HEK293T (cell line): ENCODE measurements at regions not wholly inside any gene's neighbourhood (a gene's known extent, or its start where the extent isn't known, plus 50 kb on each side); places are given as distances from the start of the nearest gene placed in this dataset.

ENCODE experiments used
- CTCF ChIA-PET: fragments of 350-600 bp; formaldehyde crosslinking; extraction: SDS; loops from one replicate; lab custom pipeline; 2021; ENCODE audit warnings: antibody characterized with exemption, inconsistent platforms; lab: Yijun Ruan, JAX
- POLR2A ChIA-PET: fragments of 350-600 bp; formaldehyde crosslinking; extraction: SDS; loops from one replicate; lab custom pipeline; 2020; ENCODE audit warnings: antibody characterized with exemption, inconsistent platforms; lab: Yijun Ruan, JAX
- DNase-seq: peaks from one replicate; pipeline ENCODE4 v3.0.0; 2012; ENCODE audit warnings: mixed read lengths; ENCODE audit errors: extremely low spot score
- ARNT ChIP-seq: fragments of 450-650 bp; IDR thresholded peaks from 2 replicates; pipeline ENCODE4 v1.6.1; 2017; ENCODE audit warnings: mild to moderate bottlenecking
- BHLHE40 ChIP-seq: fragments of 450-650 bp; IDR thresholded peaks from 2 replicates; pipeline ENCODE4 v1.6.1; 2016; ENCODE audit warnings: mild to moderate bottlenecking, moderate library complexity, borderline replicate concordance
- CTBP1 ChIP-seq: fragments of 450-650 bp; IDR thresholded peaks from 2 replicates; pipeline ENCODE4 v1.6.1; 2016; ENCODE audit warnings: borderline replicate concordance
- ELF4 ChIP-seq: fragments of 450-650 bp; IDR thresholded peaks from 2 replicates; pipeline ENCODE4 v1.6.1; 2017; ENCODE audit warnings: antibody characterized with exemption
- FOXA1 ChIP-seq: fragments of 450-650 bp; IDR thresholded peaks from 2 replicates; pipeline ENCODE4 v1.6.1; 2016; ENCODE audit warnings: mild to moderate bottlenecking
- FOXK2 ChIP-seq: fragments of 450-650 bp; IDR thresholded peaks from 2 replicates; pipeline ENCODE4 v1.6.1; 2016; ENCODE audit warnings: mild to moderate bottlenecking
- FOXM1 ChIP-seq: fragments of 450-650 bp; IDR thresholded peaks from 2 replicates; pipeline ENCODE4 v1.6.1; 2017; ENCODE audit warnings: mild to moderate bottlenecking, borderline replicate concordance
- HDGF ChIP-seq: fragments of 450-650 bp; IDR thresholded peaks from 2 replicates; pipeline ENCODE4 v1.6.1; 2017; ENCODE audit warnings: antibody characterized with exemption, borderline replicate concordance
- L3MBTL2 ChIP-seq: fragments of 450-650 bp; conservative IDR thresholded peaks from 2 replicates; pipeline ENCODE4 v1.6.1; 2016; ENCODE audit warnings: mild to moderate bottlenecking
- LEF1 ChIP-seq: fragments of 450-650 bp; IDR thresholded peaks from 2 replicates; pipeline ENCODE4 v1.6.1; 2017; ENCODE audit warnings: mild to moderate bottlenecking, borderline replicate concordance
- NFRKB ChIP-seq: fragments of 450-650 bp; IDR thresholded peaks from 2 replicates; pipeline ENCODE4 v1.6.1; 2016; ENCODE audit warnings: mild to moderate bottlenecking, moderate library complexity
- SP1 ChIP-seq: fragments of 450-650 bp; IDR thresholded peaks from 2 replicates; pipeline ENCODE4 v1.6.1; 2017
- SUZ12 ChIP-seq: fragments of 450-650 bp; IDR thresholded peaks from 2 replicates; pipeline ENCODE4 v1.6.1; 2016; ENCODE audit warnings: mild to moderate bottlenecking
- TARDBP ChIP-seq: fragments of 450-650 bp; IDR thresholded peaks from 2 replicates; pipeline ENCODE4 v1.6.1; 2016
- ZNF384 ChIP-seq: fragments of 450-650 bp; IDR thresholded peaks from 2 replicates; pipeline ENCODE4 v1.6.1; 2016
- TF ChIP-seq, protein P1 (sequence below): fragments of 450-650 bp; IDR thresholded peaks from 2 replicates; pipeline ENCODE4 v1.6.1; 2016

DNA sequence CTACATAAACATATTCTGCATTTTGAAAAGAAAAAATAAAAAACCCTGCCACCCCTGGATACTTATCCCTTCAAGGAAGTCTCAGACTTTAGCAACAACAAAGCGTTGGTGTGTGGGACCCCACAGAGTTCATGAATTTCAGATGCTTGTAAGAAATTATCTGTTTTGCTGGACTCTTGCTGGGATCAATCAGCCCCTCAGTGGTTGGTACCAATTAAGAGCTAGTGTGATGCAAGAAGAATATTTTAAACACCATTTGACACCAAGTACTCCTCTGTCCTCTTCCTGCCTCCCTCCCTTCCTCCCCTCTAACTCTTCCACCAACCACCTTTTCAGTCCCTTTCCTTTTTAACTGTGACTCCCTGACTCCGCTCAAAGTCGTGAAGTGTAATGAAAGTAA, 51.5 kb downstream of the SST start:
- POLR2A ChIA-PET: no interaction called here
- TF ChIP-seq FOXM1 (no peak), BHLHE40 (no peak), LEF1 (no peak), TARDBP (no peak), CTBP1 (no peak)
- CTCF ChIA-PET: interaction anchor here (2.5 kb wide), 1 partner anchor 61 kb away, joined by 10 read pairs; no protein-coding TSS in a partner anchor

DNA sequence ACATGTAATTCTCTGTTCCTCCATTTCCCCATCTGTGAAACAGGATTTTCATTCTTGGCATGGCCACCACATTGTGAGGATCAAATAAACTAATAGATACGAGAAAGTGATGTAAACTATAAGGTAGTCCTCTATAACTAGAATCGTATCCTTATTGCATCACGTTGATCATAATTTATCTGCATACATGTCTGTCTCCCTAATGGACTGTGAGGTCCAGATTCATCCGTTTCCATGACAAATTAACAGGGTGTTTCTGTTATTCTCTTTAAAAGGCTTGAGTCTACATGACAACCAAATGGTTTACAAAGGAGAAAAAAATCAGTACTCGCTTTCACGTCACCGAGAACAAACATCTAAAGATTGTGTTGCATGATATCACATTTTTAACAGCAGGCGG, 53.0 kb downstream of the SST start:
- POLR2A ChIA-PET: no interaction called here
- TF ChIP-seq, protein P1, sequence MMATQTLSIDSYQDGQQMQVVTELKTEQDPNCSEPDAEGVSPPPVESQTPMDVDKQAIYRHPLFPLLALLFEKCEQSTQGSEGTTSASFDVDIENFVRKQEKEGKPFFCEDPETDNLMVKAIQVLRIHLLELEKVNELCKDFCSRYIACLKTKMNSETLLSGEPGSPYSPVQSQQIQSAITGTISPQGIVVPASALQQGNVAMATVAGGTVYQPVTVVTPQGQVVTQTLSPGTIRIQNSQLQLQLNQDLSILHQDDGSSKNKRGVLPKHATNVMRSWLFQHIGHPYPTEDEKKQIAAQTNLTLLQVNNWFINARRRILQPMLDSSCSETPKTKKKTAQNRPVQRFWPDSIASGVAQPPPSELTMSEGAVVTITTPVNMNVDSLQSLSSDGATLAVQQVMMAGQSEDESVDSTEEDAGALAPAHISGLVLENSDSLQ: no peak
- no peak for TF ChIP-seq SP1
- no peak for TF ChIP-seq FOXK2
- no peak for TF ChIP-seq CTBP1
- TF ChIP-seq BHLHE40: no peak
- no peak for TF ChIP-seq HDGF
- TF ChIP-seq L3MBTL2: no peak
- no peak for TF ChIP-seq ARNT
- TF ChIP-seq LEF1: no peak
- no peak for TF ChIP-seq NFRKB
- no peak for TF ChIP-seq FOXM1
- no peak for TF ChIP-seq SUZ12
- TF ChIP-seq FOXA1: no peak
- no peak for DNase-seq
- CTCF ChIA-PET: no interaction called here

More for the DNA sequence above, 51.5 kb downstream of the SST start:
- no peak for DNase-seq

DNA sequence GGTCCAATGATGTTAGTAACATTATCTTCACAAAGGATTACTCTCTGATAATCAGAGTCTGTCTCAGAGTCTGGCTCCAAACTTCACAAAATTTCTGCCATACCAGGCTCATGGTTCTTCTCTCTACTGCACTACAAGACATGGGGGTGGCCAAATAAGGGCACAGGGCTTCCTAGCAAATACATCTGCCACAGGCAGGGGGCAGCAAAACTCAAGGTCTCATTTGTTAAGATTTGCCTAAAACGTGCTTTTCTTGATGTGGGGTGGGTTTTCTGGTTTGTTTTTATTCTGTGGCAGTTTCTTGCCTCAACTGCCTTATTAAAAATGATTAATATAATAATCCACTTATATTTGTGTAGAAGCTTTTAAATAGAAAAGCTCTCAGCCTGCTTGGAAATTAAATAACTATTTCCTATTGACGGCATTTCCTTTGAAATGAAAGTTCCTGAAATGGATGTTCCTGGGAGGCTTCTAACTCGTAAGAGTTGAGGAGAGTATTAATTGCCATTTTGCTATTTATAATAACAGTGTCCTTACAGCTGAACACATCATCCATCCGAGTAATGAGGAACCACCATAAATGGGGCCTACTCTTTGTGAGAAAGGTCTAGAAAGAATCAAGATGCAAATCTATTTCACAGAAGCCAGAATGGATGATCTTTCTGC, 53.8 kb downstream of the SST start:
- ChIA-PET CTCF (interaction anchor here (0.6 to 2.5 kb wide), 6 partner anchors 42 to 317 kb away, joined by 3 to 15 read pairs (median 3); no protein-coding TSS in a partner anchor), POLR2A (no interaction called here)
- no peak for TF ChIP-seq ARNT
- no peak for TF ChIP-seq TARDBP
- TF ChIP-seq SP1: no peak
- no peak for TF ChIP-seq CTBP1
- no peak for TF ChIP-seq L3MBTL2
- no peak for TF ChIP-seq SUZ12
- TF ChIP-seq LEF1: no peak
- no peak for TF ChIP-seq BHLHE40
- no peak for TF ChIP-seq ELF4
- no peak for TF ChIP-seq ZNF384
- peak; percentile 44 for DNase-seq

DNA sequence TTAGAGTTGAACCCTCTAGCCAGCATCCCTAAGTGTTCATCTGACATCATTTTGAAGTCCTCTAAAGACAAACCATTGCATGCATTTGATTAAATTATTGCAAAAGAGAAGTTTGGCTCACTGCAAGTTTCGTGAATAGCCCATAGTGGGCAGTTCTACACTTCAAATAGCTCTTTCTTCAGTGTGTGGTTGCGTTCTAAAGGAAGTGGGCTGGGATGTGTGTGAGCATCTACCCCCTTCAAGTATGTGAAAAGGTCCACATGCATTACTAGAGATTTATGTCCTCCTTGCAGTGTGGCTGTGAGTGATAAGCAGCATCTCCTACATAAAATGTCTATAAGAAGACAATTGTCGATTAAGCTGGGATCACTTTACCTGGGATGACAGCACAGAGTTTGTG, 54.6 kb downstream of the SST start:
- CTCF ChIA-PET: interaction anchor here (0.6 to 2.5 kb wide), 6 partner anchors 42 to 317 kb away, joined by 3 to 15 read pairs (median 3); no protein-coding TSS in a partner anchor
- POLR2A ChIA-PET: no interaction called here
- TF ChIP-seq SP1 (no peak), FOXA1 (no peak), FOXK2 (no peak), ELF4 (no peak), FOXM1 (no peak), LEF1 (no peak), BHLHE40 (no peak), ARNT (no peak), TARDBP (no peak), SUZ12 (no peak), NFRKB (no peak), L3MBTL2 (no peak), HDGF (no peak), ZNF384 (no peak)
- TF ChIP-seq, protein P1: no peak
- no peak for DNase-seq

DNA sequence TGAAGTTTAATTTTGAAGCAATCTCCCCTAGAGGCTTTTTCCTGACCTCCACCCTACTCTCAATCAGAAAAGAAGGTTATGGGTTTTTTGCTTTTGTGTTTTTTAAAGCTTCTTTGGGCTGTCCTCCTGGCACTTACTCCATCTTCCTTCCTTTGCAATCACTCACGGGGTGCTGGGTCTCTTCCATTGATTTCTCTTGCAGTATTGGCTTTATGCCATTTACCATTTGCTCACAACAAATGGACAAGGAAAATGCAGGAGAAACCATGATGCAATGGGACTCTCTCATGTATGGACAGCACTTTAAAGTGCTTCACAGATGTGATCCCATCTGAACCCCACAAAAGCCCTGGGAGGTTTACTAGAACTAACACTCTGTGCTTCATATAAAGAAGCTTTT, 57.5 kb downstream of the SST start:
- no peak for TF ChIP-seq ARNT
- TF ChIP-seq HDGF: no peak
- no peak for TF ChIP-seq BHLHE40
- TF ChIP-seq SUZ12: no peak
- TF ChIP-seq FOXK2: no peak
- no peak for TF ChIP-seq LEF1
- TF ChIP-seq NFRKB: no peak
- no peak for TF ChIP-seq CTBP1
- TF ChIP-seq FOXA1: no peak
- TF ChIP-seq, protein P1: no peak
- TF ChIP-seq SP1: no peak
- TF ChIP-seq ELF4: no peak
- no peak for TF ChIP-seq TARDBP
- DNase-seq: no peak
- POLR2A ChIA-PET: no interaction called here
- CTCF ChIA-PET: no interaction called here

DNA sequence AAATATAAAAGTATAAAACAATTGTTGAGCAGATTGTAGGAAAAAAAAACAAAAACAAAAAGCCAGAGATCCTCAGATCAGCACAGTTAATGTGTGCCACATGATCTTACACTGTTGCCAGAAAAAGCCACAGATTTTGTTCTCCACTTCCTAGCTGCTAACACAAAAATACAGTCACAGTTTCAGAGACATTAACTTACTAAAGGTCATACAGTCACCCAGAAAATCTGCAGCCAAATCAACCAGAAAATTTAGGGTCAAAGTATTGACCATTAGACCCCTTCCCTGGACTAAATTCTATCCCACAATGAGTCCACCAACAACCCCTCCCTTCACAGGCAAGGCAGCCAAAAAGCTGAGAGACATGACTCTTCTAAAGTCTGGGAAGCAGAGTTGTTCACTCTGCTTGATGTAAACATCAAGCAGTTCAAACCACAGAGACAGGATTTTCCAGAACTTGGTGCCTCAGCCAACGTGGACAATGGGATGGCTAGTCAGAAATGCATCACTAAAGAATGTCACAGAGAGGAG, 59.1 kb downstream of the SST start:
- ChIA-PET CTCF (no interaction called here), POLR2A (no interaction called here)
- no peak for DNase-seq
- TF ChIP-seq TARDBP (no peak), ZNF384 (no peak), FOXK2 (no peak), FOXA1 (no peak), SUZ12 (no peak), NFRKB (no peak), ELF4 (no peak)
